Stimulated activated CD8-positive, alpha-beta memory T cell treated with anti-CD3 and anti-CD28 coated beads, Interleukin-15, amount 100 ng/mL, for 1 hour (primary cell): ENCODE measurements at regions not wholly inside any gene's neighbourhood (a gene's known extent, or its start where the extent isn't known, plus 50 kb on each side); places are given as distances from the start of the nearest gene placed in this dataset.
"Not testable (repeated sequence)": the region's sequence is repeated elsewhere in the genome, so short reads cannot be mapped to it uniquely, and the experiment has no call there.

ENCODE experiments used
- DNase-seq: peaks from one replicate; pipeline ENCODE4 v3.0.0-alpha.2; 2020; ENCODE audit warnings: low read depth

DNA sequence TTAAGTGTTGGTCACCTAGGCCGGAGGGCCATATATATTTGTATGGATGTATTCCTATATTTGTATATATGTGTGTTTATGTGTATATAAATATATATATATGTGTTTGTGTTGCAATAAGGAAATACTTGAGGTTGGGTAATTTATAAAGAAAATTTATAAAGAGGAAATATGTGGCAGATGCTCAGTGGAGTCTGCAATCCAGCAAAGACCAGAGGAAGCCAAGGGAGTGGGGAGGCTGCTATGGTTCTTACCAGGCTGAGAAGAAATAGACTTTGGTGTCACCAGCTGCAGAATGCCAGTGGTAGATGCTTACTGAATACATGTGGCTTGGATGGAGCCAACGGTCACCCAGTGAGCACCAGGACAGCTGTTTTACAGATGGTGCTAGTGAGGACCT lies 97.4 kb upstream of the ELOVL5 start:
- no peak for DNase-seq

DNA sequence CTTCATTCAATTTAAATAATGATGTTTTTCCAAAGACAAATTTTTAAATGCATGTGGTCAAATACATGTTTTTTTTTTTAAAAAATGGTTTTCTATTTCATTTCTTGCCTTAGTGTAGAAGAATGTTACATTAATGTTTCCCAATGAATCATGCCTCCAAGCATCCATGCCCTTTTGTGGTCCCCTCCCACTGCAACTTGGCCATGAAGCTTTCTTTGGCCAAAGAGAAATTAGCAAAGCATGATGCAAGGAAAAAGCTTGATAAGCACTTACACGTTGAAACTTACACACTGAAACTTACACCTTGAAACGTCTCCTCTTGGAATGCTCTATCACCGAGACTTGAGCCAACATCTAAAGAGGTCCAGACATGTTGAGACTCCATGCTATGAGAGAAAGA lies 93.0 kb upstream of the ELOVL5 start:
- DNase-seq, result no peak

DNA sequence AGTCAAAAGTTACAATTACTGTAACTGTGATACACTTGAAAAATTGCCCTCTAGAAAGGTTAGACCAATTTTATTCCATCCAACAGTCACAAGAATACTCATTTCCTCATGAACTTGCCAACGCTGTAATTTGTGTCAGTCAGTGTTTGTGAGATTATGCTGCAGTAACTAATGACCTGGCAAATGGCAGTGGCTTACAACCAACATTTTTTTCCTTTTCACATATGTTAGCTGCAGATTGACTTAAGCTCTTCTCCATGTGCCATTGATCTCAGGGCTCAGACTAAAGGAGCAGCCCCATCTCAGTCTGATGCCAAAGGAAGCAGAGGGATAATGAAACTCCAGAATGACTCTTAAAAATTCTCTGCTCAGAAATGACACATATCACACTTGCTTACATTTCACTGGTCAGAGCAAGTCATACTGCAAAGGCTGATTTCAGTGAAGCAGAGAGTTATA lies 92.3 kb upstream of the ELOVL5 start:
- no peak for DNase-seq

DNA sequence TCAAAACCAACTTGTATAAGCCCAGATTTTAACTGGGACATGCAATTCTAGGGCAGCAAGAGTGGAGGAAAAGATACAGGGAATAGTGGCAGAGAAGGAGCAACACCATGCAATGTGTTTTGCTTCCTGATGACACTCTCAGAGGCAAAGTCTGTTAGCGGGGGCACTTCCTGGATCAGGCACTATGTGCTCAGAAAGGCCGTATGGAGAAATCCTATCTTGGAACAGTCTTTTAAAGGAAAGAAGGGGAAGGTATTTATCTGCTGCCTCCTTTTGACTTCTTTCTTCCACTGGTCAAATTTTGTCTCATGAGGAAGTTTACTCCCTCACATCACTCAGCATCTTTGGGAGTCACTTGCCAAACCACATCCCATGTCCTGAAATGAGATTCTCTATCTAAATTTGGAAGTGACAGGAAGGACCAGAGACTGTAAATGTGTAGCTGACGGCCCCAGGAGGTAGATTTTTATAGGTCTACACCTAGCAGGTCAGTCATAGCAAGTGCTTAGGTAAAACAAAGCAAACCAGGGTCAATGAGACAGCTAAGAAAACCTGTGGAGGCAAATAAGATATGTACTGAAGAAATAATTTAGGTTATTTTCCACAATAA lies 91.7 kb upstream of the ELOVL5 start:
- DNase-seq, result no peak

DNA sequence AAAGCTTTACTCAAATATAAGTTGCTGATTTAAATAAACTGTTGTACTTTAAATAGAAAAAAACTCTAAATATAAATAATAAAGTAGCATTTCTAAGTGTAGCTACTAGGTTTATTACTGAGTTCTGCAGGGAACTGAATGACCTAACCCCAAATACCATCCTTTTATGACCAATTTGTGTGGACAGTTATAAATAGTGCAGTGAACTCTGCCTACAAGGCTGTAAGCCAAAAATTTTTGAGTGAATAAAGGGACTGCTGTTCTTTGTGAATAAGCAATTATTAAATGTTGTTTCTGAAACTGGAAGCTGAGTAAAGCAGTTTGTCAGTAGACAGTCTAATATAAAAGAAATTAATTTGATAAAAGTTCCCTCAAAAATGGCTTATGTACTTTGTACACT lies 90.8 kb upstream of the ELOVL5 start:
- DNase-seq, result no peak

DNA sequence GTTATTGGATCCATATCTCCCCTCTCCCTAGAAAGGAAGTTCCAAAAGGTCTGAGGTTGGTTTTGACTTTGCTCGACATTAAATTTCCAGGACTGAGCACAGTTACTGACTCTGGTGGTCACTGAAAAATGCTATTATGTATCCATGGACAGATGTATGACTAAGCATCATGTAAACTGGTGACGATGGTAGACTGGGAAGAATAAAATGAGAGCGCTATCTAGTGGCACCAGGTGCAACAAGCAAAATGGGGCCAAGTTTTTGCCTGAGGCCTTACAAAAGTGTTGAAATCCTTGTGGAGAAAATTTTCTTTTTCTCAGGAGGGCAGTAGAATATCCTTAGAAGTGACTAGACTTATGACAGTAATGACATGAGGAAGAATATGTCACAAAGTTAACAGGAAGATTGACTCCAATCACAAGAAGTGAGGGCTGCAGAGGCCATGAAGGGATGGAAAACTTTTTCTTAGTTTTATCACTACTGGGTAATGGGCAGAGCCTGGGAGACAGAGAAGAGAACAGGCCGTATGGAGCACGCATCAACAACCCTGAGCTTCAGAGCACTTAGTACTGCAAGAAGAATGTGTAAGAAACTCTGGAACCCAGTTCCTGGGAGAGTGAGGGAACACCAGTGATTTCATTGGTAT lies 88.9 kb upstream of the ELOVL5 start:
- no peak for DNase-seq

DNA sequence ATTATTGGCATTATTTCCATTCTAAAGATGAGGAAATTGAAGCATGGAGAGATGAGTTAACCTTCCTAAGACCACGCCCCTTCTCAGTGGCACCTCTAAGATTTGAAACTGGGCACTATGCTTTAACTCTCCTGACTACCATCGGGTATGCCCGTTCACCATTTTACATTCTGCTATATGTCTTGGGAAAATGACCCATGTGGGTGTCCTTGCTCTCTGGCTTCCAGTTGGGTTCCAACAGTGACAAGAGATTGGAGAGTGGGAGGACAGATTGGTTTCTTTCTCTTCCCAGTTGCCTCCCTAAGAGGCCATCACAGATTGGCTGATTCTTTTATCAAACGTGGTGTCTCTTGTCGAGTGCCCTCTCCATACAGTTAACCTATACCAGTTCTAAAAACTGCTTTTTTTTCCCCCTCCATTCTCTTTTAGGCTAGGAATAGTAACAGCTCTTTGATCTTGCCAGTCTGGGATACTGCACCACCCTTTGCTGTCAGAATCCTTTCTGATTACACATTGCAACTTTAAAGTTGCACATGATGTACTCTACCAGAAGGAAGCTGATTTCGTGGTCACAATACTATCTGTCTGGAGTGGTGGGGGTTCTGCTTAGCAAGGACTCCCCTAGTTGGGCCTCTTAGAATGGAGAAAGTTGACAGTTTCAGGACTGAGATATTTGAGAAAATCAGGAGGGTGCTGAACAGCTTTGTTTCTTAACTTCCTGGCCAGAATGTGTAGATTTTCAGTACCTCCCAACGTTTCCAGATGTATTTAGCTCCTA lies 88.0 kb upstream of the ELOVL5 start:
- no peak for DNase-seq

DNA sequence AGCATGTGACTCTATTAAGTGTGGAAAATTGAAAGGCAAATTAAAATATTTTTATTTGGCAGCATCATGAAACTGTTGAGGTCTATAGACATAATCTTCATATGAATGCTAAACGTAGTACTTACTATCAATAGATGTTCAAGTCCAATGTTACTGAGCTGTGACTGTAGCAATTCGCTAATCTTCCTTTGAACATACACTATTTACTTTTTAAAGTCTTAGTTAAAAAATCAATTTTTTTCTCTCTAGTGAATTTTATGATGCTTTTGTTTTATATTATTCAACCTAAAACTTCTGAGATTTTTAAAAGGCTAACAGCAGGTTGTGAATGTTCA lies 85.2 kb upstream of the ELOVL5 start:
- DNase-seq, result no peak

DNA sequence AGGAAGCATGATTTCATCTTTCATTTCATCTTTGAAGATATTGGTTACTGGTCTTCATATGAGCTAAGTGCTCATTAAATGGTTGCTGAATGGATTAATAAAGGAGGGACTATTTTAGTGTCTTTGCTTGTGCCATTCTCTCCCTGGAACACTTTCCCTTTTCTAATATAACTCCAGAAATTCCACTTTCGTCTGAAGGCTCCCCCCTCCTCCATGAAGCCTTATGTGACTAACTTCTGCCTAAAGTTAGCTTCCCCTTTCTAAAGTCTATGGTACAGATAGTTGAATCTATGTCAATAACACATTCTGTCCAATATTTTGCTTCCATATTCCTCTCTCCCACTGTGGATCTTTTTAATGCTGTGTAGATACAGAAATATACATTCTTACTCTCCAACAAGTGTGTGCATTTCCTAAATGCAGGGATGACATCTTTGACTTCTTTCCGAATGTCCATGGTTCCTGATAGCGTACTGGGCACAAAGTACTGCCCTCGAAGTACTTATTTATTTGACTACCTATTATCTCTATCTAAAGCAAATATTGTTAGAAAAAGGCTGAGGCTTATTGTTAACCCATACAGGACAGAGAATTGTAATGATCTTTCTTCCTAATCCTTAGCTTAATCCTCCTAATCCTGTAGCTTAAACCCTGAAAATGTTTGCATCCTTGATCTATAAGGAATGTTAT lies 84.7 kb upstream of the ELOVL5 start:
- DNase-seq, result no peak

DNA sequence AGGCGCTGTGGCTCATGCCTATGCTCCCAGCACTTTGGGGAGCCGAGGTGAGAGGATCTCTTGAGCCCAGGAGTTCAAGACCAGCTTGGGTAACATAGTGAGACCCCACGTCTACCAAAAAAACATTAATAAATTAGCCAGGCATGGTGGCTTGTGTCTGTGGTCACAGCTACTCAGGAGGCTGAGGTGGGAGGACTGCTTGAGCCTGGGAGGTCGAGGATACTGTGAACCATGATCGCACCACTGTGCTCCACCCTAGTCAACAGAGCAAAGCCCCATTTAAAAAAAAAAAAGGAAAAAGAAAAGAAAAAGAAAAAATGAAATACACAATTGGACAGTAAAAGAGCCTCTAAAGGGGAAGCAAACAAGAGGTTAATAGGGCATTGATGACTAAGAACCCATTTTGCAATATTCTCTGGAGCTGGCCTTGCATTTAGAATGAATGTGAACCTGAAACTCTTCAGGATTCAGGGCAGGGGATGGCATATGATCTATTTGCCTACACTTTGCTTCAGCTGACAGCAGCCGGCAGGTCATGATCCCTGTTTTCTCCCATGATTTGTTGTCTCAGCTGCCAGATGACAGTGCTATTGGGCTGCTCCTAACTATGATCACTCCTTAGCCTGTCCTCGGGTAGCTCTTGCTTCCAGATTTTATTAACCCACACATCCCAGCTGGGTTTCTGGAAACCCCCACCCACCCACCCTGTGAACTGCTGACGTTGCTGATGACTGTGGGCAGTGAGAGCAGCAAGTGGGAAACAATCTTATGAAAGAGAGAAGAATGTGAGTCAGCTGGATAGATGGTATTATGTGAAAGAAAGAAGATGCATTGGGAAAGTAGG lies 83.8 kb upstream of the ELOVL5 start:
- no peak for DNase-seq

DNA sequence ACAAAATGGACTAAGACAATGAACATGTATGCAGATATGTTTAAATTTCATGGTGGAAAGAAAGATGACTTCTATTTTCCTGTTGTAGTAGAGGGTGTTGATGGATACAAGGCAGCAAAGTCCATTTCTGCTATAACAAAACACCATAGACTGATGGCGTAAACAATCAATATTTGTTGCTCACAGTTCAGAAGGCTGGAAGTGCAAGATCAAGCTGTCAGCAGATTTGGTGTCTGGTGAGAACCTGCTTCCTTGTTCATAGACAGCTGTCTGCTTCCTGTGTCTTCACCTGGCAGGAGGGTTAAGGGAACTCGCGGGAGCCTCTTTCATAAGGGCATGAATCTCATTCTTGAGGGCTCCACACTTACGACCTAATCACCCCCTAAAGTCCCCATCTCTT lies 83.0 kb upstream of the ELOVL5 start:
- no peak for DNase-seq

DNA sequence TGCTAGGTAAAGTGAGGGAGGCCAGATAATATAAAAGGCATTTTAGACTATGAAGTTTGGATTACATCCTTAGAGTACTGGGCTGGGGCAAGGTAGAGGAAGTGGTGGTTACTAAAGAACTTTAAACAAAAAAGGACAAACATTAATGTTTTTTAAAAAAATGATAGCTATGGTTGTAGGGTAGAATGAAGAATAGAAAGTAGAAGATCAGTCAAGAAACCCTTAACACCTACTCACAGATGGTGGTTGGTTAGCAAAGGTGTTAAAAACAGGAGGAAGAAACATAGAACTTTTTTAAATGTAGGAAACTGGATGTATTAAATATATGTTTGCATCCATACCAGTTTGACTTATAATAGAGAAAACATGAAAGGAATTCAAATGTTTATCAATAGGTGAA lies 80.7 kb upstream of the ELOVL5 start:
- no peak for DNase-seq

DNA sequence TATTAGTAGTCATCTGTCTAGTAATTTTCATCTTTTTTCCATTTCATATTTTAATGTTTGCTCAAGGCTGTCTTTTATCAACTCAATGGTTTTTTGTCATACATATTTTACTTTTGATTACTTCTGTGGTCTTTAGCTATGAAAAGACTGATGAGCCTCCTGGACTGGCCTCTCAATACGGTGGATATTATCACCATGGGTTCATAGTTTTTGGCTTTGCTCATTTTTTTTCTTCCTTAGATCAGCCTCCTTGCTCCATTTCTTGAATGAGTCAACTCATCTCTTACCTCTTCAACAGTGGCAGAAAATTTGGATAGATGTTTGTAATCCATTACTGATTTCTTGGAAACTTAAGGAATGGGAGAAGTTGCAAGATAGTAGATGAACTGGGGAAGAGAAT lies 80.1 kb upstream of the ELOVL5 start:
- no peak for DNase-seq

DNA sequence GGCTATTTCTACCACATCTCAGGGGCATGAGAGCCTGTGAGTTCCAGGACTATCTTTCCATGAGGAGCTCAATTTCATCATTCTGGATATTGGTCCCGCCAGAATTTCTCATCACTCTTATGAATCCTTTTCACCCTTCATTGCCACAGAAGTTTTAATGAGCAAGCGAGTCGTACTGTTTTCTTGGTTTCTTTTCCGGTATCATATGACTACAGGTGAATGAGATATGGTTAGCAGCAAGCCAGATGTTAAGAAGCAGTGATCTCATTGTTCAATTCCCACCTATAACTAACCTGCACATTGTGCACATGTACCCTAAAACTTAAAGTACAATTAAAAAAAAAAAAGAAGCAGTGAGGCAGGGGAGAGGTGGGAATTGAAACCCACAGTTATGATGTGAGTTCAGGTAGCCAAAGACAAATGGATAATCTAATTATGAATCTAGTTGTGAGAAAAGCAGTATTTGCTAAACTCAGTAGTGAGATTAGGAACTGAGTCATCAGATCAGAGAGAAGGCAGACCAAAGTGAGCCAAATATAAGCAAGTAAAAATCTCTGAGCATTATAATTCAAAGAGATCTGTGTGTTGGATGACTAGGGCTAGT lies 78.0 kb upstream of the ELOVL5 start:
- DNase-seq, result no peak

DNA sequence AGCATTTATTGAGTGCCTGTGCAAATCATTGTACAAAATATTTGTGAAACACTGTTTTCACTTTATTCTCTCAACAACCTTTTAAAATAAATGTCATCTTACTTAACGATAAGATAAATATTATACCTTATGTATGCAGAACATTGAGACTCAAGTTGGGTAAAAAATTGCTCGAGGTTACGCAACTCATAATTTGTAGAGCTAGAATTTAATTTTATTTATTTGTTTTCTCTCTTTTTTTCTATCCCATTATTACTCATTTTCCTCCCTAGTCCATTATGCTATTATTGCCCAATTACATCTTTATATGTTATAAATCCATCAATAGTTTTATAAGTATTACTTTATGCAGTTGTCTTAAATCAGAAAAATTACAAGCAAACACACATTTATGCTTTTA lies 77.4 kb upstream of the ELOVL5 start:
- no peak for DNase-seq

DNA sequence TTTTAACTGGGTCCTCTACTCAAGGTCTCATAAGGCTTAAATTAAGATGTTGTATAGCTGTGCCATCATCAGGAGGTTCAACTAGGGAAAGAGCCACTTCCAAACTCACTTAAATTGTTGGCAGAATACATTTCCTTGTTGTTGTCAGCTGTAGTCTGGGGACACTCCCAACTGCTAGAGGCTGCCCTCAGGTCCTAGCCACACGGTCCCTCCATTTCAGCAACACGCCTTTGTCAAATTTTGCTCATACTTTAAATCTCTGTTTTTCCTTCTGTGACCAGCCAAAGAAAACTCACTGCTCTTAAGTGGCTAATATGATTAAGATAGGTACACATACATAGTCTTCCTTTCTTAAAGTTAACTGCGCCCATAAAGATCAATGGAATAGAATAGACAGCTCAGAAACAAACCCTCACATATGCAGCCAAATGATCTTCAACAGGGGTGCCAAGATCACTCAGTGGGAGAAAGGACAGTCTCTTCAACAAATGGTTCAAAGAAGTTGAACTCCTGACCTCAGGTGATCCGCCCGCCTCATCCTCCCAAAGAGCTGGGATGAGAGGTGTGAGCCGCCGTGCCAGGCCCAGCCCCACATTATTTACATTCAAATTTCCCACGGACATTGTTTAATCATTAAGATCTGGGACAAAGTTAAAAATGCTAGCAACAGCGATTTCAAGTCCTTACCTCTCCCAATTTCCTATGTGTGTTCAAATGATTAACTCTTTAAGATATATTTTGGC lies 76.4 kb upstream of the ELOVL5 start:
- DNase-seq, result no peak

DNA sequence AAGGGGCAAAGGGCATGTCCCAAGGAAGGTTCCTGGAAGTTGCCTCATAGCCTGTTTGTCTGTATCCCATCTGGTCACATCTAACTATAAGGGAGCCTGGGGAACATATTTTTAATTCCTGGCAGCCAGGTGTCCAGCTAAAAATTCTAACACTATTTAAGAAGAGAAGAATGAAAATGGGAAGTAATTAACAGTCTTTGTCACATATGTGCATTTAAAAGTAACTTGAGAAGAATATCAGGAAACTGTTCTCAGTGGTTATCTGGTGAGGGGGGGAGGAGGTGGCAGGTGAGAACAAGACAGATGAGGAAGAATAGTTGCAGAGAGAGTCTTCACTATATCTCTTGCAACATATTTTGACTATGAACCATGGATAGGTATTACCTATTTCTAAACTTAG lies 75.5 kb upstream of the ELOVL5 start:
- no peak for DNase-seq

DNA sequence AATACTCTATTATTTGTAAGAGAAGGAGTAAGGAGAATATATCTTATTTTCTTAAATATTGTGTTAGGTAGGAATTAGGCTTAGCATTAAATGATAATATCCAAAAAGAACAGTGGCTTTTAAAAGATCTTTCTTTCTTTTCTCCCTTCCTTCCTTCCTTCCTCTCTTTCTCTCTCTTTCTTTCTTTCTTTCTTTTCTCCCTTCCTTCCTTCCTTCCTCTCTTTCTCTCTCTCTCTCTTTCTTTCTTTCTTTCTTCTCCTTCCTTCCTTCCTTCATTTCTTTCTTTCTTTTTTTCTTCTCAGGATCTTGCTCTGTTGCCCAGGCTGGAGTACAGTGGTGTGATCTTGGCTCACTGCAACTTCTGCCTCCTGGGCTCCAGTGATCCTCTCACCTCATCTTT lies 74.8 kb upstream of the ELOVL5 start:
- not testable (repeated sequence) for DNase-seq

DNA sequence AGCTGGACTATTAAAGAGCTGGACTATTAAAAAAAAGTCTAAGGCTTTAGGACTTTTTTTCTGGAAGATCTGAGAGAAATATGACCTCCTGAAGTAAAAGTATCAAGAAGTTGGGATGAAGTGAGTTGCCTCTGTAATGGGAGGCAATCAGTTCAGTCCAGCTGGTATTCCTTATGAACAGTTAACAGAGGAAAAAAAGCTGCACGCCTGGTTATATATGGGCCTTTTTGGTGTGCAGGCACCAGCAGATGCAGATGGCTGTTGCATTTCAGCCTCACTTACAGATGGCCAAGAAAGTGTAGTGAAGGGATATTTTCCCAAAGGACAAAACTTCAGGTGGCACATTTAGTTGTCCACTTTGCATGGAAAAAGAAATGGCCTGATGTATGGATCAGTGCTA lies 70.3 kb upstream of the ELOVL5 start:
- no peak for DNase-seq

DNA sequence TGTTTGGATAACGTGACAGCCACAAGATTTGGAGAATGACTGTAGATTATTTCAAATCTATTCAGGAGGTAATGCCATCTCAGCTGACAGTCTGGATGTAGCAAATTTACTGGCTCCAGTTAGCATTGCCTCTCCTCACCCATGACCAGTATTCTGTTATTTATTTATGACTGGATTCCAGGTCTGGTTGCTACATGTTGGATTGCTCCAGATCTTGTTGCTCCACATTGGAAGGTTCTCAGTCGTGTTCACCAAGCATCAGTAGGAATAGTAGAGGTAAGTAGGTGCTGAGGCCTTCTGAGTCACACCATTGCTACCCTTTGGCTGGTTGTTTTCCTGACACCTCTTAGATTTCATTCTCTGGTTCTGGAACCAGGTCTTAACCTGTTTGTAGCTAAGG lies 69.5 kb upstream of the ELOVL5 start:
- DNase-seq, result no peak

DNA sequence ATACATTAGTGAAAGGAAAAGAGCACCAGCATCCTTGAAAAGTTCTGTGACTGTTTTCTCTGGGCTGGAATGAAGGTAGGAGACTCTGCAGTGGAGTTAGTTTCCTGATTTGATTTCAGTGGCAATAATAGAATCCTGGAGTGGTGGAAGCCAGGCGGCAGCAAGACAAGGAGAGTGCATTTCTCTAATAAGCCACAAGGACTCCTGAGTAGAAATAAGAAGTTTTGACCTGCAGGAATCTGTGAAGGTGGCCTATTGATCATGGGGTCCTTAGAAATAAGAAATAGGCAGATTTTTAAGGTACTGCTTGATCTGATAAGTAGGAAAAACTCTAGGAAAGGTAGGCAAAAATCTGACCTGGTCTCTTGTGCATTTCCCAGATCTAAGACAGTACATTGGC lies 68.4 kb upstream of the ELOVL5 start:
- DNase-seq, result no peak
